ENCODE measurements at regions not wholly inside any gene's neighbourhood (a gene's known extent, or its start where the extent isn't known, plus 50 kb on each side); places are given as distances from the start of the nearest gene placed in this dataset.
"Not testable (repeated sequence)": the region's sequence is repeated elsewhere in the genome, so short reads cannot be mapped to it uniquely, and the experiment has no call there.

- H3K4me1 ChIP-seq (ENCODE audit: insufficient read depth, low read length) = no peaks in the 10 kb centered on the region
- no peak overlapping the region for H3K27ac ChIP-seq (ENCODE audit: low read length)
- no peaks in the 10 kb centered on the region for H3K27me3 ChIP-seq (ENCODE audit: insufficient read depth, low read length)
- H3K36me3 ChIP-seq (ENCODE audit: insufficient read depth, low read depth, low read length) = no peaks in the 10 kb centered on the region
- no peak overlapping the region for H3K4me3 ChIP-seq (ENCODE audit: low read length)
- H3K9ac ChIP-seq (ENCODE audit: low read depth, low read length) = no peak overlapping the region
- H3K9me3 ChIP-seq (ENCODE audit: insufficient read depth, low read depth, low read length) = no peaks in the 10 kb centered on the region
Observed at GRCh38 chr5:85397451-85397850, 1012.8 kb upstream of the EDIL3 start.

- H3K4me1 ChIP-seq (ENCODE audit: insufficient read depth, low read length) = no peaks in the 10 kb centered on the region
- no peaks in the 10 kb centered on the region for H3K27me3 ChIP-seq (ENCODE audit: insufficient read depth, low read length)
- H3K36me3 ChIP-seq (ENCODE audit: insufficient read depth, low read depth, low read length) = no peaks in the 10 kb centered on the region
- H3K9ac ChIP-seq (ENCODE audit: low read depth, low read length) = no peak overlapping the region
- peaks cover 26% of the 10 kb centered on the region; the same call in 1 of the 2 replicates for H3K9me3 ChIP-seq (ENCODE audit: insufficient read depth, low read depth, low read length)
- no peak overlapping the region for H3K4me3 ChIP-seq (ENCODE audit: low read length)
- no peak overlapping the region for H3K27ac ChIP-seq (ENCODE audit: low read length)
Observed at GRCh38 chr5:85428426-85428934, 1043.8 kb upstream of the EDIL3 start.

- H3K4me1 ChIP-seq (ENCODE audit: insufficient read depth, low read length); H3K27me3 ChIP-seq (ENCODE audit: insufficient read depth, low read length); H3K27ac ChIP-seq (ENCODE audit: low read length); H3K36me3 ChIP-seq (ENCODE audit: insufficient read depth, low read depth, low read length); H3K4me3 ChIP-seq (ENCODE audit: low read length); H3K9ac ChIP-seq (ENCODE audit: low read depth, low read length): not testable (repeated sequence)
- peaks cover 26% of the 10 kb centered on the region; the same call in 1 of the 2 replicates for H3K9me3 ChIP-seq (ENCODE audit: insufficient read depth, low read depth, low read length)
Observed at GRCh38 chr5:85431726-85432125, 1047.0 kb upstream of the EDIL3 start.

- no peak overlapping the region for H3K9ac ChIP-seq (ENCODE audit: low read depth, low read length)
Observed at GRCh38 chr5:85441156-85441555, 1056.5 kb upstream of the EDIL3 start.

GRCh38 chr5:85441853-85442252 lies 1057.2 kb upstream of the EDIL3 start:
- H3K36me3 ChIP-seq (ENCODE audit: insufficient read depth, low read depth, low read length) = no peaks in the 10 kb centered on the region

More at GRCh38 chr5:85441156-85441555, 1056.5 kb upstream of the EDIL3 start:
- no peaks in the 10 kb centered on the region for H3K4me1 ChIP-seq (ENCODE audit: insufficient read depth, low read length)
- H3K9me3 ChIP-seq (ENCODE audit: insufficient read depth, low read depth, low read length) = no peaks in the 10 kb centered on the region
- H3K4me3 ChIP-seq (ENCODE audit: low read length) = no peak overlapping the region
- no peaks in the 10 kb centered on the region for H3K27me3 ChIP-seq (ENCODE audit: insufficient read depth, low read length)
- no peak overlapping the region for H3K27ac ChIP-seq (ENCODE audit: low read length)
- H3K36me3 ChIP-seq (ENCODE audit: insufficient read depth, low read depth, low read length) = no peaks in the 10 kb centered on the region

GRCh38 chr5:85452322-85453025 lies 1067.8 kb upstream of the EDIL3 start:
- no peak overlapping the region for H3K4me3 ChIP-seq (ENCODE audit: low read length)
- no peaks in the 10 kb centered on the region; the same call in 1 of the 2 replicates for H3K4me1 ChIP-seq (ENCODE audit: insufficient read depth, low read length)
- no peaks in the 10 kb centered on the region for H3K36me3 ChIP-seq (ENCODE audit: insufficient read depth, low read depth, low read length)
- H3K9ac ChIP-seq (ENCODE audit: low read depth, low read length) = no peak overlapping the region
- H3K27me3 ChIP-seq (ENCODE audit: insufficient read depth, low read length) = no peaks in the 10 kb centered on the region
- no peak overlapping the region for H3K27ac ChIP-seq (ENCODE audit: low read length)
- H3K9me3 ChIP-seq (ENCODE audit: insufficient read depth, low read depth, low read length) = no peaks in the 10 kb centered on the region

More at GRCh38 chr5:85441853-85442252, 1057.2 kb upstream of the EDIL3 start:
- H3K4me1 ChIP-seq (ENCODE audit: insufficient read depth, low read length) = no peaks in the 10 kb centered on the region
- H3K27me3 ChIP-seq (ENCODE audit: insufficient read depth, low read length) = no peaks in the 10 kb centered on the region
- no peak overlapping the region for H3K9ac ChIP-seq (ENCODE audit: low read depth, low read length)
- no peak overlapping the region for H3K27ac ChIP-seq (ENCODE audit: low read length)
- no peaks in the 10 kb centered on the region for H3K9me3 ChIP-seq (ENCODE audit: insufficient read depth, low read depth, low read length)
- no peak overlapping the region for H3K4me3 ChIP-seq (ENCODE audit: low read length)

GRCh38 chr5:85453026-85453349 lies 1068.3 kb upstream of the EDIL3 start:
- Histone ChIP-seq H3K4me1 (ENCODE audit: insufficient read depth, low read length) (no peaks in the 10 kb centered on the region; the same call in 1 of the 2 replicates), H3K36me3 (ENCODE audit: insufficient read depth, low read depth, low read length) (no peaks in the 10 kb centered on the region), H3K9me3 (ENCODE audit: insufficient read depth, low read depth, low read length) (no peaks in the 10 kb centered on the region), H3K27me3 (ENCODE audit: insufficient read depth, low read length) (no peaks in the 10 kb centered on the region), H3K4me3 (ENCODE audit: low read length) (no peak overlapping the region), H3K9ac (ENCODE audit: low read depth, low read length) (no peak overlapping the region), H3K27ac (ENCODE audit: low read length) (no peak overlapping the region)

- Histone ChIP-seq H3K27ac (ENCODE audit: low read length) (no peak overlapping the region), H3K36me3 (ENCODE audit: insufficient read depth, low read depth, low read length) (no peaks in the 10 kb centered on the region), H3K4me3 (ENCODE audit: low read length) (no peak overlapping the region), H3K9me3 (ENCODE audit: insufficient read depth, low read depth, low read length) (no peaks in the 10 kb centered on the region), H3K27me3 (ENCODE audit: insufficient read depth, low read length) (no peaks in the 10 kb centered on the region), H3K4me1 (ENCODE audit: insufficient read depth, low read length) (no peaks in the 10 kb centered on the region), H3K9ac (ENCODE audit: low read depth, low read length) (no peak overlapping the region)
Observed at GRCh38 chr5:85458319-85458718, 1073.6 kb upstream of the EDIL3 start.

GRCh38 chr5:85462957-85463356 lies 1078.3 kb upstream of the EDIL3 start:
- no peaks in the 10 kb centered on the region for H3K4me1 ChIP-seq (ENCODE audit: insufficient read depth, low read length)
- H3K4me3 ChIP-seq (ENCODE audit: low read length) = no peak overlapping the region
- H3K36me3 ChIP-seq (ENCODE audit: insufficient read depth, low read depth, low read length) = no peaks in the 10 kb centered on the region
- peaks cover 4% of the 10 kb centered on the region; the same call in 1 of the 2 replicates for H3K9me3 ChIP-seq (ENCODE audit: insufficient read depth, low read depth, low read length)
- no peaks in the 10 kb centered on the region for H3K27me3 ChIP-seq (ENCODE audit: insufficient read depth, low read length)
- no peak overlapping the region for H3K9ac ChIP-seq (ENCODE audit: low read depth, low read length)
- no peak overlapping the region for H3K27ac ChIP-seq (ENCODE audit: low read length)

- Histone ChIP-seq H3K27ac (ENCODE audit: low read length) (no peak overlapping the region), H3K4me1 (ENCODE audit: insufficient read depth, low read length) (no peaks in the 10 kb centered on the region), H3K4me3 (ENCODE audit: low read length) (no peak overlapping the region), H3K9me3 (ENCODE audit: insufficient read depth, low read depth, low read length) (peaks cover 17% of the 10 kb centered on the region), H3K9ac (ENCODE audit: low read depth, low read length) (no peak overlapping the region), H3K27me3 (ENCODE audit: insufficient read depth, low read length) (no peaks in the 10 kb centered on the region), H3K36me3 (ENCODE audit: insufficient read depth, low read depth, low read length) (no peaks in the 10 kb centered on the region)
Observed at GRCh38 chr5:85466423-85466822, 1081.7 kb upstream of the EDIL3 start.

GRCh38 chr5:85472749-85473148 lies 1088.1 kb upstream of the EDIL3 start:
- Histone ChIP-seq H3K9ac (ENCODE audit: low read depth, low read length) (no peak overlapping the region), H3K4me3 (ENCODE audit: low read length) (no peak overlapping the region), H3K9me3 (ENCODE audit: insufficient read depth, low read depth, low read length) (peaks cover 15% of the 10 kb centered on the region), H3K27me3 (ENCODE audit: insufficient read depth, low read length) (no peaks in the 10 kb centered on the region), H3K36me3 (ENCODE audit: insufficient read depth, low read depth, low read length) (no peaks in the 10 kb centered on the region), H3K27ac (ENCODE audit: low read length) (no peak overlapping the region), H3K4me1 (ENCODE audit: insufficient read depth, low read length) (no peaks in the 10 kb centered on the region)

- H3K27me3 ChIP-seq (ENCODE audit: insufficient read depth, low read length); H3K36me3 ChIP-seq (ENCODE audit: insufficient read depth, low read depth, low read length); H3K4me3 ChIP-seq (ENCODE audit: low read length); H3K27ac ChIP-seq (ENCODE audit: low read length); H3K9ac ChIP-seq (ENCODE audit: low read depth, low read length); H3K4me1 ChIP-seq (ENCODE audit: insufficient read depth, low read length); H3K9me3 ChIP-seq (ENCODE audit: insufficient read depth, low read depth, low read length): not testable (repeated sequence)
Observed at GRCh38 chr5:85475151-85475550, 1090.5 kb upstream of the EDIL3 start.
